GM12878 (cell line): ENCODE measurements at regions not wholly inside any gene's neighbourhood (a gene's known extent, or its start where the extent isn't known, plus 50 kb on each side); places are given as distances from the start of the nearest gene placed in this dataset.

ENCODE experiments used
- ATAC-seq: fragments of 200-7000 bp; cut with Tn5 transposase; 3 replicates; pipeline ENCODE4 v1.9.1; 2020; ENCODE audit warnings: mild to moderate bottlenecking, moderate library complexity
- BruUV-seq: library from RNA; stranded (reverse); fragments of 400-500 nt; replicated peaks from 2 replicates; lab custom pipeline; 2021; lab: Mats Ljungman, UMichigan
- CTCF ChIA-PET: fragments of 300-600 bp; sonication (Branson Sonifier 250); formaldehyde crosslinking; extraction: SDS; loops from one replicate; lab custom pipeline; 2021; ENCODE audit warnings: inconsistent platforms; lab: Yijun Ruan, JAX
- POLR2A ChIA-PET: fragments of 350-600 bp; formaldehyde crosslinking; extraction: SDS; loops from one replicate; lab custom pipeline; 2021; ENCODE audit warnings: inconsistent platforms; lab: Charles Lee
- RAD21 ChIA-PET: fragments of 300-600 bp; sonication (Branson Sonifier 250); formaldehyde crosslinking; loops from one replicate; lab custom pipeline; 2023; ENCODE audit warnings: antibody characterized with exemption; ENCODE audit not compliant: unreplicated experiment; lab: Charles Lee
- SMC1A ChIA-PET: fragments of 300-600 bp; sonication (Branson Sonifier 250); formaldehyde crosslinking; loops from one replicate; lab custom pipeline; 2023; ENCODE audit not compliant: unreplicated experiment, uncharacterized antibody; lab: Charles Lee
- DNase-seq: peaks from one replicate; pipeline ENCODE4 v3.0.0-alpha.2; 2011; ENCODE audit warnings: low read depth, low spot score
- FAIRE-seq: peaks from 3 replicates; lab custom pipeline; 2011; peaks lifted over from hg19 to GRCh38; lab: Jason Lieb, UNC
- H2AFZ ChIP-seq: 2 replicates; pipeline ENCODE4 v1.6.0; 2011; ENCODE audit warnings: low read depth, low read length, control low read depth; ENCODE audit not compliant: control insufficient read depth
- H3K27ac ChIP-seq: 2 replicates; pipeline ENCODE4 v1.5.1; 2011; ENCODE audit warnings: control low read depth; ENCODE audit not compliant: control insufficient read depth, insufficient read depth
- H3K27me3 ChIP-seq, 2 experiments: replicated peaks in 1 of 2; 2 replicates each; pipeline versions ENCODE4 v1.6.0 to v1.6.1; 2011; ENCODE audit warnings: low read length in 1 of 2; ENCODE audit not compliant: control insufficient read depth in 2 of 2, insufficient read depth in 2 of 2
- H3K36me3 ChIP-seq, 2 experiments: 2 replicates each; pipeline ENCODE4 v1.5.1; 2011; ENCODE audit warnings: low read length in 1 of 2; ENCODE audit not compliant: control insufficient read depth in 2 of 2, insufficient read depth in 2 of 2
- H3K4me1 ChIP-seq: 2 replicates; pipeline ENCODE4 v1.6.1; 2011; ENCODE audit warnings: mild to moderate bottlenecking, low read length, moderate library complexity, mixed read lengths; ENCODE audit not compliant: control insufficient read depth, insufficient read depth
- H3K4me2 ChIP-seq: 2 replicates; pipeline ENCODE4 v1.6.0; 2011; ENCODE audit warnings: control low read depth; ENCODE audit not compliant: control insufficient read depth, insufficient read depth
- H3K4me3 ChIP-seq: fragments of 200-600 bp; sonication (generic); 2 replicates; pipeline ENCODE4 v1.5.1; 2016
- H3K79me2 ChIP-seq: 2 replicates; pipeline ENCODE4 v1.6.0; 2011; ENCODE audit warnings: low read length; ENCODE audit not compliant: control insufficient read depth, insufficient read depth
- H3K9ac ChIP-seq: 2 replicates; pipeline ENCODE4 v1.8.0; 2011; ENCODE audit warnings: low read length, control low read depth, mixed read lengths; ENCODE audit not compliant: control insufficient read depth, insufficient read depth
- H3K9me3 ChIP-seq: replicated peaks from 3 replicates; pipeline ENCODE4 v1.5.1; 2011; ENCODE audit warnings: mild to moderate bottlenecking, low read length; ENCODE audit not compliant: control insufficient read depth, insufficient read depth
- H4K20me1 ChIP-seq: 2 replicates; pipeline ENCODE4 v1.6.0; 2011; ENCODE audit not compliant: control insufficient read depth, insufficient read depth
- CREM ChIP-seq: IDR thresholded peaks from 2 replicates; pipeline ENCODE4 v1.6.1; 2014; ENCODE audit warnings: antibody characterized with exemption, low read depth
- IKZF2 ChIP-seq, 2 experiments: fragments of 450-650 bp; IDR thresholded peaks; 2 replicates each; pipeline ENCODE4 v1.6.1; 2017; ENCODE audit warnings: mild to moderate bottlenecking in 2 of 2, moderate library complexity in 2 of 2
- KAT2A ChIP-seq: conservative IDR thresholded peaks from 2 replicates; pipeline ENCODE4 v1.6.1; 2011; ENCODE audit warnings: low read depth, low read length; ENCODE audit not compliant: control insufficient read depth
- NFYB ChIP-seq: IDR thresholded peaks from 2 replicates; pipeline ENCODE4 v1.6.1; 2011; ENCODE audit warnings: low read depth, mild to moderate bottlenecking, low read length, improper control_type of control experiment, moderate library complexity; ENCODE audit not compliant: insufficient read depth
- PAX5 ChIP-seq: IDR thresholded peaks from 2 replicates; pipeline ENCODE4 v1.6.1; 2011; ENCODE audit warnings: low read depth, low read length, borderline replicate concordance
- PAX8 ChIP-seq: fragments of 450-650 bp; IDR thresholded peaks from 2 replicates; pipeline ENCODE4 v1.6.1; 2017; ENCODE audit warnings: mild to moderate bottlenecking, moderate library complexity
- SMARCA5 ChIP-seq: fragments of 450-650 bp; IDR thresholded peaks from 2 replicates; pipeline ENCODE4 v1.6.1; 2017; ENCODE audit warnings: mild to moderate bottlenecking
- SP1 ChIP-seq: IDR thresholded peaks from one replicate; pipeline ENCODE4 v1.6.1; 2011; ENCODE audit warnings: low read depth, low read length
- SPI1 ChIP-seq: IDR thresholded peaks from 2 replicates; pipeline ENCODE4 v1.6.1; 2011; ENCODE audit warnings: low read depth, mild to moderate bottlenecking, low read length, moderate library complexity, borderline replicate concordance; ENCODE audit not compliant: insufficient read depth
- SRF ChIP-seq, 2 experiments: IDR thresholded peaks; 2 replicates each; pipeline ENCODE4 v1.6.1; 2011; ENCODE audit warnings: low read depth in 2 of 2, low read length in 2 of 2, mild to moderate bottlenecking in 1 of 2, moderate library complexity in 1 of 2
- TAF1 ChIP-seq: IDR thresholded peaks from 2 replicates; pipeline ENCODE4 v1.6.1; 2011; ENCODE audit warnings: mild to moderate bottlenecking, low read depth, low read length, borderline replicate concordance
- TBL1XR1 ChIP-seq: IDR thresholded peaks from 2 replicates; pipeline ENCODE4 v1.6.1; 2012; ENCODE audit warnings: low read depth, low read length, improper control_type of control experiment
- ZNF217 ChIP-seq: fragments of 450-650 bp; IDR thresholded peaks from 2 replicates; pipeline ENCODE4 v1.6.1; 2017; ENCODE audit warnings: antibody characterized with exemption, mild to moderate bottlenecking
- ZNF622 ChIP-seq: fragments of 450-650 bp; IDR thresholded peaks from 2 replicates; pipeline ENCODE4 v1.6.1; 2017; ENCODE audit warnings: mild to moderate bottlenecking, inconsistent platforms
- WGBS: methylation state at CpG from one replicate; pipeline ENCODE4 v1.1.6; 2016; ENCODE audit warnings: low lambda C conversion rate; ENCODE audit not compliant: insufficient replicate concordance, insufficient coverage; ENCODE audit errors: missing lambda C conversion rate; 5-methylcytosine and 5-hydroxymethylcytosine counted together
- in situ Hi-C: fragments of 300-500 bp; cut with MboI; formaldehyde crosslinking; loops from 9 replicates; pipeline ENCODE4 v1.14.3; 2018; ENCODE audit warnings: mixed read lengths
- intact Hi-C: fragments of 100-400 bp; cut with micrococcal nuclease; formaldehyde crosslinking; loops from one replicate; pipeline ENCODE4 v1.14.2; 2022; ENCODE audit not compliant: unreplicated experiment
- TF ChIP-seq, protein P1 (sequence below): IDR thresholded peaks from 2 replicates; pipeline ENCODE4 v1.6.1; 2012; ENCODE audit warnings: low read depth, low read length, improper control_type of control experiment
- TF ChIP-seq, protein P2 (sequence below): IDR thresholded peaks from 2 replicates; pipeline ENCODE4 v1.6.1; 2011; ENCODE audit warnings: borderline replicate concordance, low read depth, mild to moderate bottlenecking, moderate library complexity, mixed read lengths, low read length; ENCODE audit not compliant: insufficient read depth; ENCODE audit errors: extremely low read length

DNA sequence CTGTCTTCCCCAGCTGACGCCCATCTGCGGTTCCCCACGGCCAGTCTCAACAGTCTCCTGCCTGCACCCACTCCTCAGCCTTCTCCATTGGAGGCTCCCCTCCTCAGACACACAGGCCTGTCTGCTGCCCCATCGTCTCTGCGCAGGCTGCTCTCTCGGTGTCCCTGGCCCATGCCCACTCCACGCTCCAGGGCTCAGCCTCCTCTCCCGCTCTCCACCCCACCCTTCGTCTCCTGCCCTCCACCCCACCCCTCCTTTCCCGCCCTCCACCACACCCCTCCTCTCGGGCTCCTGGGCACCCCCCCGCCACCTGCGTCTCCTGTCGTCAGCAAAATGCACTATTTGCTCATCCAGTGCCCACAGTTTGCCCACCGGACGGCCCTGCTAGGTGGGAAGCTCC, 119.6 kb upstream of the DIO3 start:
- ChIA-PET CTCF (no interaction called here), SMC1A (no interaction called here), RAD21 (no interaction called here), POLR2A (no interaction called here)
- Histone ChIP-seq H3K4me2 (no peak overlapping the region), H3K4me3 (no peak overlapping the region), H2AFZ (no peak overlapping the region), H3K79me2 (no peaks in the 10 kb centered on the region), H3K36me3 (no peaks in the 10 kb centered on the region), H3K9me3 (no peaks in the 10 kb centered on the region), H4K20me1 (no peaks in the 10 kb centered on the region), H3K27me3 (no peaks in the 10 kb centered on the region), H3K9ac (no peak overlapping the region), H3K4me1 (no peaks in the 10 kb centered on the region), H3K27ac (no peak overlapping the region)
- TF ChIP-seq SRF (IDR thresholded peaks at IDR 0.05; ENCODE audit: low read depth in 2 of 2, low read length in 2 of 2) (no peak), SP1 (no peak), ZNF622 (no peak), SPI1 (no peak), KAT2A (no peak), PAX8 (no peak), TBL1XR1 (no peak), SMARCA5 (no peak), CREM (no peak), NFYB (no peak), IKZF2 (IDR thresholded peaks at IDR 0.05) (no peak), ZNF217 (no peak), TAF1 (no peak), PAX5 (no peak)
- TF ChIP-seq, protein P1, sequence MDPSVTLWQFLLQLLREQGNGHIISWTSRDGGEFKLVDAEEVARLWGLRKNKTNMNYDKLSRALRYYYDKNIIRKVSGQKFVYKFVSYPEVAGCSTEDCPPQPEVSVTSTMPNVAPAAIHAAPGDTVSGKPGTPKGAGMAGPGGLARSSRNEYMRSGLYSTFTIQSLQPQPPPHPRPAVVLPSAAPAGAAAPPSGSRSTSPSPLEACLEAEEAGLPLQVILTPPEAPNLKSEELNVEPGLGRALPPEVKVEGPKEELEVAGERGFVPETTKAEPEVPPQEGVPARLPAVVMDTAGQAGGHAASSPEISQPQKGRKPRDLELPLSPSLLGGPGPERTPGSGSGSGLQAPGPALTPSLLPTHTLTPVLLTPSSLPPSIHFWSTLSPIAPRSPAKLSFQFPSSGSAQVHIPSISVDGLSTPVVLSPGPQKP = no peak
- TF ChIP-seq, protein P2, sequence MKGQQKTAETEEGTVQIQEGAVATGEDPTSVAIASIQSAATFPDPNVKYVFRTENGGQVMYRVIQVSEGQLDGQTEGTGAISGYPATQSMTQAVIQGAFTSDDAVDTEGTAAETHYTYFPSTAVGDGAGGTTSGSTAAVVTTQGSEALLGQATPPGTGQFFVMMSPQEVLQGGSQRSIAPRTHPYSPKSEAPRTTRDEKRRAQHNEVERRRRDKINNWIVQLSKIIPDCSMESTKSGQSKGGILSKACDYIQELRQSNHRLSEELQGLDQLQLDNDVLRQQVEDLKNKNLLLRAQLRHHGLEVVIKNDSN = no peak
- in situ Hi-C loops = no loop called here
- no peak for ATAC-seq
- FAIRE-seq = no peak
- intact Hi-C loops = no loop called here
- 56% methylated on average over 9 of the region's 16 CpGs for WGBS
- BruUV-seq = no TSS peak
- DNase-seq = no peak
